Stimulated activated CD4-positive, alpha-beta T cell treated with anti-CD3 and anti-CD28 coated beads, Interleukin-15, amount 100 ng/mL, for 1 hour (primary cell): ENCODE measurements at regions not wholly inside any gene's neighbourhood (a gene's known extent, or its start where the extent isn't known, plus 50 kb on each side); places are given as distances from the start of the nearest gene placed in this dataset.

Experiments used
- DNase-seq, 2 donors: peaks; one replicate each; pipeline ENCODE4 v3.0.0-alpha.2; 2020; ENCODE audit warnings: low read depth in 1 of 2, low spot score in 1 of 2

DNA sequence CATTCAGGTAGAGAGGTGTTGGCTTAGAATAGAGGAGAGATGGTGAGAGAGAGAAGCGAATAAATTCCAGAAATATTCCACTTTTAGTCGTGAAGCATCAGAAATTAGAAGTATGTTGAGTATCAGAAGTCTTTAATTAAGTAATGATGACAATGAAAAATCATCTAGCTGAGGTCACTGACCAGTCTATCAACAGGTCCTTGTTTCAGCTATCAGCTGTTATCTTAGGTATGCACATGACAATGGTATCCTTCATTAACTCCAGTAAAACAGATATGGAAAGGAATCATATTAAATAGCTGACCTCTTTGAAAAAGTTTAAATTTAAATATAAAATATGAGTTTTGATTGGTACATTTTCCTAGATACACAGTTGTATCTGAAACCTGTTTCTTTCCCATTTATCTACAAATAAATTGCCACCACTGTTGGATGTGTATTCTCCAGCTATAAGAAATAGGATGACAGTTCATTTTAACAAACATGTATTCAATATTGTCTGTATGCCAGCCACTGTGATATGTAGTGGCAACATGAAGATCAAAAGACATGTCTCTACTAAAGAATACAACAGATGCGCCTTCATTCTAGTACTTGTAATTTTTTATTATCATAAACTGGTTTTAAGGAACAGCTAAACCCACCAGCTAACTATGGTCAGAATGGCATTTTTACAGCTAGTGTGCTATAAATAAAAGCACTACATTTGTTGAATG lies 424.2 kb upstream of the DCN start:
- no peak for DNase-seq

DNA sequence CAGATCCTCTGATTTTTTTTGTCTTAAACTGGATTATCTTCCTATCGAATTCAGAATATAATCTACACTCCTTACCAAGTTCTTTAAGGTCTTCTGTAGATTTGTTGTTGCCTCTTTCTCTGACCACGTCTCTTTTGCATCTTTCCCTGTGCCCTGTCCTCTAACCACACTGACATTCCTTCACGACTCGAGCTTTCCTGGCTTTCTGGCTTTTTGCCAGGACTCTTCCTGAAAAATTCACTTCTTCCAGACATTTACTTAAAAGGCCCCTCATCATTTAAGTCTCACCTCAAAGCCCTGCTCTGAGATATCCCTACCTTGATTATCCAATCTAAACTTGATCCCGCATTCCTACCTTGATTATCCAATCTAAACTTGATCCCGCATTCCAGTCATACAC lies 422.3 kb upstream of the DCN start:
- DNase-seq = no peak

DNA sequence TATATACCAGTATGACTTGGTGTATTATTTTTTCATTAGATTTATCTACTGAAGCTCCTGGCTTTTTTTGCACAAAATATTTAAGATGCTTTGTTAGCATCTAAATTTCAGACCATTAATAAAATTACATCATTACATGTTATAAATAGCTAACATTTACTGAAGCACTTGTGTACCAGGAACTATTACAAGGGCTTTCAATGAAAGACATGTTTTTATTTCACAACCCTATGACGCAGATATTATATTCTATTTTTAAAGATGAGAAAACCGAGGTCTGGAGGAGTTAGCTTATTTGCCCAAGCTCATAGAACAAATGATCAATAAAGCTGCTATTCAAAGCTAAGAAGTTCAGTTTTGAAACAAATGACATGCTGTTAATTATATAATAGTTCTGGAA lies 420.4 kb upstream of the DCN start:
- DNase-seq = no peak

DNA sequence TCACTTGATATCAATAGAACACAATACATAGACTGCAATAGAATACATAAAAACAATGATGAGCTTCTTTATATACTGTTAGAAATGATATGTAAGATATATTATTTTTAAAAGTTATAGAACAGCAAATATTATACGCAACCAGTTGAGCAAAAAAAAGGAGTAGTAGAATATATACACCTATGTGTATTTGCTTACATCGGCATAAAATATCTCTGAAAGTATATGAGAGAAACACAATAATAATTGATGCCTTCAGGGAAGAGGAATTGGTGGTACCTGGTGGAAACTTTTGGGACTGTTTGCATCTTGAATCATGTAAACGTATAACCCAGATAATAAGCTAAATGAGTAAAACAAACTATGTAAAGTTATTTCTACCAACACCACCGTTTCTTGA lies 418.4 kb upstream of the DCN start:
- DNase-seq = no peak

DNA sequence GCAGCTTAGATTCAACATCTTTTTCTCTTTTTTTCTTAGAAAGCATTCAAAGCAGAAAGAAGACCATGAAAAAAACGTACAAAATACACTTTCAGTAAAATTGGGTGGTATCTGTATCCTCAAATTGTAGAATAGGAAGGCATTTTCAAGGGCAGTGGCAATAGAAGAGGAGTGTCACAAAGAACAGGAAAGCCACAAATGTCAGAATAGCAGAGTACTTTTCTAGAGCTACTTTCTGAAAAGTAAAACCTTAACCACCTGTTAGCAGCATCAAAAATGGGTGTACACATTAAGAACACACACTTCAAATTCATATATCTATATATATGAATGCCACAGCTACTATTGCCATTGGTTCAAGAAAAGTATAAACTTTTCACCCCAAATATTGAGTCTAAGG lies 412.1 kb upstream of the DCN start:
- DNase-seq = no peak

DNA sequence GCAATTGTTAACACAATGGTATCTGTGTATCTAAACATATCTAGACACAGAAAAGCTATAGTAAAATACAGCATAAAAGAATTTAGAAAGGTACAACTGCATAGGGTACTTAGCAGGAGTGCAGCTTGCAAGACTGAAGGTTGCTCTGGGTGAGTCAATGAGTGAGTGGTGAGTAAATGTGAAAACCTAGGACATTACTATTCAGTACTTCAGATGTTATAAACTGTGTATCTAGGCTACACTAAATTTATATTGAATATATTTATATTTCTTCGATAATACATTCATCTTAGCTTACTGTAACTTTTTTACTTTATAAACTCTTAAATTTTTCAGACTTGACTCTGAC lies 409.0 kb upstream of the DCN start:
- no peak for DNase-seq

DNA sequence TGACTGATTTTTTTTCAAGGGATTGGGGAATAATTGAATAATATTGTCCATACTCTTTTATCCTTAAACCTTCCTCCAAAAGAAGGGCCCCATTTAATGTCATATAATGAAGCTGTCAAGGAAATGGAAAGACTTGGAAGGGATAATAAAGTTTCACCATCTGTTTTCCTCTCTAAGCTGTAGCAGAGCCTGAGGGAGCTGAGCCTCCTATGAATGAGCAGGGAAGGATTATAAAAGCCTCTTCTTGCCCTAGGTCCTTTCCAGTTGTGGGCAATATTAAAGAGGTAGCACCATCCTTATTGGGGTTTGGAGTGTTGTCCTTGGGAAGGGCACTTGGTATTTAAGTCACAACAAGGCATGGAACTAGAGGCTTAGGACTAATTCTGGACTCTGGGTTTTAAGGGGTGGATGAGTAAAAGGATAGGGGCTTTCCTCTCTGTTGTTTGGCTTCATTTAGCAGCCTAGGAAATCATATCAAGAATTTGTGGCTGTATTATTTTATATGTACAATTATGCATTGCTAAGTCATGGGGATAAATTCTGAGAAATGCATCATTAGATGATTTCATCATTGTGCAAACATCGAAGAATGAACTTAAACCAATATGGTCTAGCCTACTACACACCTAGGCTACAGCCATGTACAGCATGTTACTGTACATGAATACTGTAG lies 408.5 kb upstream of the DCN start:
- no peak for DNase-seq

DNA sequence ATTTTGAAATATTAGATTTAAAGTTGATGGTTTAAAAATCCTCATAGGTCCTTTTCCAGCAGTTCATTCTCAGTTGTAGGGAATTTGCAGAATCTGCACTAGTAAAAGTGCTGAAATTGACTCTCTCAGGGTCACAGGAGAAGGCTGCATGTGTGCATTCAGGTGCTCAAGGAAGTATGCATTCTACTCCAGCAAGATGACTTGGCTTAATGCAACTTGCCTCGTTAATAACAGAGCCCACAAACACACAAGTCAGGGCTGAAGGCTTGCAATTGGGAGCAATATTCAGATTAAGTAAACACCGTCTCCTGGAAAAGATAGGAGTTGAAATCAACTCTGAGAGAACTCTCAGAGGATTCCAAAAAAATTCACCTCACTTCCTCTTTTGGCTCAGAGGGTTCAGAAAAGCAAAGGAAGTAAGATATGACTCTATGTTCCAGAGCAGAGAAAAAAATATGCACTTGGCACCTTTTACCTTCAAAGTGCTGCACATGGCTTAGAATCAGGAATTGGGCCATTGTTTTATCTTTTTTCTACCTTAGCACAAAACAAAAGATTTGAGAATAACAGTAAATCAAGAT lies 406.3 kb upstream of the DCN start:
- no peak for DNase-seq

DNA sequence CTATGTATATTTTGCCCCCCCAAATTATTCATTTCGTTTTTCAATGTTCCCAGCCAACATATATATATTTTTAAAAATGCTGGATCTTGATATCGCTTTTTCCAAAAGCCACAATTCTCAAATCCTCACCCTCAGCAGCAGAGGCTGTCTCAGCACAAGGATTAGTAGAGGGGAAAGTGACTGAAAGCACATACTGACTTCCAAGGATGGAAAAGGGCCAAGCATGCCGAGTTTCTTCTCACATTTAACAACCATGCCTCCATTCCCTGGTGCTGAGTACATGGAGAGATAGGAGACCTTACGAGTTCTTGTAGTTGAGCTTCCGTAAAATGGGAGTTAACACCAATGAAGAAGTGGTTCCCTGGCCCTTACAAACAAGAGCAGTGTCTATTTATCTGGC lies 403.4 kb upstream of the DCN start:
- DNase-seq = no peak

DNA sequence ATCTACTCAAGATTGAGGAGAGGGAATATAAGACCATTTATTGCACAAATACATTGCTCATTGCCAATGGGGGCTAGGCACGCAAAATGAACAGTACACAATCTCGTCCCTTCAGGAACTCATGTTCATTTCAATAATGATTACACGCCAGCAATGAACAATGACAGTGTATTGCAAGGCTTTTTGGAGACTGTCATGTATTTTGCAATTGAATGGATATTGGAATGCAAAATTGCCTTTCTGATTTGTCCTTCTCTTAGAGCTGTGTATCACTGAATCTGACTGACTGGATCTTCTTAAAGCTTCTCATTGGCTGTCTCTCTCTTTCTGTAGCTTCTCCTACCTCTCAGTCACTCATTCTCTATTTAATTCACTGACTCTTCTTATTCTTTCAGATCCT lies 400.2 kb upstream of the DCN start:
- DNase-seq = no peak

DNA sequence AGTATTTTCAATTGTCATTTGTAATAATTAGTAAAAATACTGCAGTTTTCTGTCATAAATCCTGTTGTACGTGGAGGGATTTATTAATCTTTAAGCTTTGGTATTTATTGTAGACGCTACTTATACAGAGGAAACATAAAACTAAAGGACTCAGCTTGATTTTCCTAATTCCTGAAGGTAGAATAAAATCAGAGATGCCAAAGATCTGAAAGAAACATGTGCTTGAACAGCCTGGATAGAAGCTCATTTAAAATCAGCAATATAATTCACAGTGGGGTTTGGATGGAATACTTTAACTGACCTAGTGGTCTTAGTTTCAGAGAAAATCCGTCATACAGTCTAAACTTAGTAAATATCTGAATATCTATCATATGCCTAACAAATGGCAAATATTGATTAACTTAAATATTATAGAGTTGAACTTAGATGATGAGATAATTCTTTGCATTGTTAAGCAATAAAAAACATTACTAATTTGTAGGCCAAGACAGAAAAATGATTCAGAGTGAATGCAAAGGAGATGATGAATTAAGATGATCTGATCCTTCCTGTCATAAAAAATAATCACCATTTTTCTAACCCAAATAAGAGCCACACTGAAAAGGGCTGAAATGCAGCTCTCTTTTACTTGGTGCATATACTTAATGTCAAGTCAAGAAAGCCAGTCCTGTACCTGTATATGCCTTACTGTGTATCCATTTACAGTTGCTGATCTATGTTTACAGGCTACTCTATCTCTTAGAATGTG lies 397.1 kb upstream of the DCN start:
- no peak for DNase-seq

DNA sequence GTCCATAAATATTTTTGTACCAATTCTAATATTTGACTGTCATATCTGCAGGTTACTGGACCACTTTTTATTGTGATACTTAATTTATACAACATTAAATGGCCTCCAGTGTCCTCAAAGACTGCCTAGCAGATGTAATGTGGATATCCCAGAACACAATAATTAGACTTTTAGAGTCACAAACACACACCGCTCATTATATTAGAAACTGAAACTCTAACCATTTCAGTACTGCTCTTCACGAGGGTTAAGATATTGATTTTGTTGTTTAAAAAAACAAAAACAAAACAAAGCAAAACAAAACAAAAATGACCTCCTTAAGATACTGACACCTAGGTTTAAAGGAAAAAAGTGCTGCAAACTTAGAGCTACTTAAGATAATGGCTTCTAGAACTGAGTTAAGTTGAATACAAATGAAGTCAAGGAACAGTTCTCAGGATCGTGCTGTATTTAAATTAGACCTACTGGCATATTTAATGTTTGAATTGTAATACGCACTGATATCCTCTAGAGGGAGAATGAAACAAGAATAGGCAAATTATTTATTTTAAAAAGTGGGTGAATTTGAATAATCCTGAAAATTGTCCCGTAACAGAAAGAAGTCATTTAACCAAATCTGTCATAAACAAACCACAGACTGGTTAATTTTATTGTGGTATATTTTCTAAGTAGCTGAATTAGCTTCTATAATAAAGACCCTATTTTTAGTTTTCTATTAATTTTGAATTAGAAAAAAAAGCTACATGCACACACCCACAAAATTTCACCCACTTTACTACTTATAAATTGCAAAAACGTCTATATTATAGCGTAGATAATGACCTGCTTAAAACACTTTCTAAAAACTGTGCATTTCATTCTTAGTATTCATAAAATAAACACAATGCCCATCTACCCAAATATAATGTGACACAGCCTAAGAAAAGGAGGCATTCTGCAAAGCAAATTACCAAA lies 395.2 kb upstream of the DCN start:
- no peak for DNase-seq

DNA sequence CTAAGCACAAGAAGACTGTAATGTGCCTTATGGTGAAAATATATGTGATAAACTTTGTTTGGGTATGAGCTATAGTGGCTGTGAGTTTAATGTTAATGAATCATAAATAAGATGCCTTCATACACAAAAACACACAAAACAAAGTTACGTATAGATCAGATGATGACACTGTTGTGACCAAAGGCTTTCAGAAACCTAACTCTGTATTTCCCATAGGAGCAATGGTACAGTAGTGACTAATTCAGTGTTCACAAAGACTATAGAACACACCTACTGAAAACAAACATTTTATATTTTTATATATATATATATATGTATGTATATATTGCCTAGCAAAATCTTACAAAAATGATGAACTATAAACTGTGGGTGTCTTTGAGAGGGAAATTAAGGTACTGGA lies 393.8 kb upstream of the DCN start:
- no peak for DNase-seq

DNA sequence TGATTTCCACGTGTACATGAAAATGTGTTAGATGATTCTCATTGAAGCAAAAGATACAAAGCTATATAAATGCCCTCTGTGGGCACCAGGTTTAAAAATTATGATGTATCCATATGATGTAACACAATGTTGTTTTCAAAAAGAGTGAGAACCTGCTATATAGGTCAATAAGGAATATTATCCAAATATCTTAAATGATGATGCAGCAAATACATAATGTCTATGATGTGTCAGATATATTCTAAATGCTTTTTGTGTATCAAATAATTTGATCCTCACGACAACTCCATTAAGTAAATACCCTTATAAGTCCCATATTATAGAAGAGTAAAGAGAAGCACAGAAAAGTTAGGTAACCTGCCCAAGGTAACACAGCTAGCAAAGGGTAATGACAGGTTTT lies 393.0 kb upstream of the DCN start:
- no peak for DNase-seq

DNA sequence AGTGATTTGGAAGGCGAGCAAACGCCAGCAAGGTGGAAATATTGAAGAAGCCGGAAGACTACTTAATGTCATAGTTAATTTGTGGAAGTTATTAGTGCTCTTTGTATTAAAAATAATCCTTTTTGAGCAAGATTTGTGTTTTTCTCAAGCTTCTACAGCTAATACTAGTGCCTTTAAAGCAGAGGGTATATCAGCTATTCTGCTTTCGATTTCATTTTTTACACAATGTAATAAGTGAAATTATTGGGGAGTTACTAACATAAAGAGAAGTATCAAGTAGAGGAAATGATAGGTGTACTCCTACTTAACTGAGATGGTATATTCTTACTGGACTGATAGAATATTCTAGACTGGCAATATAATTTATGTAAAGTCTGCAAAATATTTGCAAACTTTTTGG lies 392.4 kb upstream of the DCN start:
- no peak for DNase-seq

DNA sequence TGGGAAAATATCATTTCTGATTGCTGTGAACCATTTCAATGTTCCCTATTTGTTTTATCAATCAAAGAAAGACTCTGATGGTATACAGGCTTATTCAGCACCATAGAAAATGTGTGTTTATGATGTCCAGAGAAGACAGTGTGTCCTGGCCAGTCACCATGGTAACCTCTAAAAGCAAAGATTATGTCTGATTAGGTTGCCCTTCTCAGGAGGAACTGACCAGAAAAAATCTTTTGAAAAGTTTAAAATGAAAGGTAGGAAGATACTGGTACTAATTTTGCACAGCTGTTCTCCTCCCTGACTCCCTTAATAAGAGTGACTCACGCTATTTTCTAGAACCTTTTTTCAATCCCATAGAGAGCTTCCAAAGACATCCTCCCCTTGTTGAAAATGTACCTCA lies 391.8 kb upstream of the DCN start:
- DNase-seq = no peak

DNA sequence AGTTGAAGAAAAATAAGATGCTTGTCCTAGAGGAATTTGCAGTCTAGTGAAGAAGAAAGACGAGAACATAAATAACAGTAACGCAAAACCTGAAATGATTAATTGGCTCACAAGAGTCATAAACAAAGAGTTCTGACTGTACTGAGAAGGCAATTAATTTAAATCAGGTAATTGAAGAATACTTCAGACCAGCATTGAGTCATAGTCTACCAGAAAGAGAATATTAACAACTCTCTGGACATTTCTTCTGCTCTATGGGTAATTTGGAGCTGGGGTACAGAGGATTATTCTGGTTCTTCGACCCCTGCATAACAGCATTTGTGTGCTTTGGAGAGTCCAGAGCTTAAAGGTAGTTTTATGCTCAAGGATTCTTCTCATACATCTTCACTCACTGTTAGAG lies 390.3 kb upstream of the DCN start:
- DNase-seq = no peak

DNA sequence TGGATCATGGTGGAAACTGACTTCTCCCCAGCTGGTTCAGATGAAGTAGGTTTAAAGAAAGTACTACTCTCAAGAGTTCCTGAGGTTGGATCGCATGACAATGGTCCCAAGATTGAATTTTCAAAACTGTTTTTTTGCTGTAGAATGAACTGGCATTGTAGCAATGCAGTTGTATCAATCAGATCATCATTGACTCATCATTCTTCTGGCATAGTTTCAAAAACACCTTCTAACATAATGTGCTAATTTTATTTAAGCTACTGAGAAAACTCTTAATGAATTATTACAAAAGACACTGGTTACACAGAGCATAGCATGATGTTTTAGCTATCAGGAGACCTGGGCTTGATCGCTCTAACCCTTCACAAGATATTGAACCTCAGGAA lies 384.5 kb upstream of the DCN start:
- no peak for DNase-seq

DNA sequence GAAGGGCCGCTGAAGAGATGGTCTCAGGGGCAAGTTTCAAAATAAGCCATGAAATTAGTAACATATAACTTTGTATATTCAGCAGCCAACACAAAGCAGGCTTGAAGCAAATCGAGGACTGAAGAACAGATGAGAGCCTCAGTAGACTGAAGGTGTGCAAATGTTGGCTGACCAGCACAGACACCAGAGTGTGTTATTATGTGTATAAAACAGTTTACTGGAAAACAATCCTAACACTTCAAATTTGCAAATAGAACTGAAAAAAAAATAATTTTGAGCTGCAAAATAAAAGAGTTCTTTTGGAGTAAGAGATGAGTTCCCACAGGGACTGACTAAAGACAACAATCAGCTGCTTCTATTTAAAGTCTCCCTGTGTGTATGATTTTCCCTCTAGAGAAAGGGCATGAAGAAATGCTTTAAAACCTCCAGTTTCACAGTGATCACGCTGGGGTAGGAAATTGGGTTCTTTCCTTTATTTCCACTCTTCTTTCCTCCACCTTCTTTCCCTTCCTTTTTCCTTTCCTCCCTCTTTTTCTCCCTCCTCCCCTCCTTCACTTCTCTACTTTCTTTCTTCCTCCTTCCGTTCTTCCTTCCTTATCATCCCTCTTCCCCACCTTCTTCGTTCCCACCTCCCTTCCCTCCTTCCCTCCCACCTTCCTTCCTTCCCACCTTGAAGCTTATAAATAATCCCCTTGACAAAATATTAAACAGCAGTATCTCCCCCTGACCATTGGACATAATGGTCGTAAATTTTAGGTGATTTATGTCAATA lies 383.9 kb upstream of the DCN start:
- DNase-seq = no peak

DNA sequence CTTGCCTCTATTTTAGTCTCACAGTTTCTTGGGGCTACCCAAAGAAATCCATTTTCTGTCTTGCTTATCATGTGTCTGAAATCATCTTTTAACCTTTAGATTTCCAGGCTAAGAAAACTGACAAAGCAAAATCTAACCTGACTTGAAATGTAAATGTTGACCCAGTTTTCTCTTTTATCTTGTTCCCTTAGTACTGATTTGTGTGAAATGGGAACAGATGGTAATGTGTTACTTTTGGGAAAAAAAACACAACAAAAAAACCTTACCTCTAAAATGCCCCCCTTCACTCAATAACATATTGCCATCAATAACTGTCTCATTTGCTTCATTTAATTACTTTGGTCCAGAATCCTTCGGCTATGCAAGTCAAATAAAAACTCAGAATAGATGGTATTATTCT lies 383.2 kb upstream of the DCN start:
- no peak for DNase-seq
